HCT116 (cell line): ENCODE measurements at regions not wholly inside any gene's neighbourhood (a gene's known extent, or its start where the extent isn't known, plus 50 kb on each side); places are given as distances from the start of the nearest gene placed in this dataset.

Source experiments
- ATAC-seq: fragments of 200-7000 bp; cut with Tn5 transposase; 2 replicates; pipeline ENCODE4 v1.9.1; 2020; ENCODE audit warnings: mild to moderate bottlenecking, moderate library complexity
- BruUV-seq: library from RNA; stranded (reverse); fragments of 400-500 nt; replicated peaks from 2 replicates; lab custom pipeline; 2021; lab: Mats Ljungman, UMichigan
- CTCF ChIA-PET: fragments of 300-600 bp; sonication (Branson Sonifier 250); formaldehyde crosslinking; loops from one replicate; lab custom pipeline; 2021; ENCODE audit warnings: antibody characterized with exemption; lab: Charles Lee
- POLR2A ChIA-PET: fragments of 300-600, 350-600 bp; sonication (Branson Sonifier 250); formaldehyde crosslinking; loops from one replicate; lab custom pipeline; 2021; ENCODE audit warnings: antibody characterized with exemption; lab: Charles Lee
- RAD21 ChIA-PET, 2 experiments: fragments of 300-600 bp; sonication (Branson Sonifier 250); formaldehyde crosslinking; loops; one replicate each; lab custom pipeline; 2023; ENCODE audit warnings: low total read pairs in 2 of 2; ENCODE audit not compliant: uncharacterized antibody in 2 of 2, unreplicated experiment in 2 of 2, low non-redundant PET in 1 of 2; lab: Charles Lee
- DNase-seq: peaks from one replicate; pipeline ENCODE4 v3.0.0-alpha.2; 2010; ENCODE audit warnings: low read depth, low spot score
- H2AFZ ChIP-seq: fragments of 200-600 bp; shearing (Covaris generic), sonication (generic); 2 replicates; pipeline ENCODE4 v1.6.1; 2017; ENCODE audit warnings: low read depth, mixed run types, mixed read lengths, antibody characterized with exemption, low read length; ENCODE audit not compliant: poor library complexity, severe bottlenecking
- H3K27ac ChIP-seq: 2 replicates; pipeline ENCODE4 v1.5.1; 2012; ENCODE audit warnings: low read depth, low read length
- H3K27me3 ChIP-seq: fragments of 200-600 bp; sonication (generic); 2 replicates; pipeline ENCODE4 v1.6.1; 2016; ENCODE audit warnings: mixed run types, low read length, mixed read lengths; ENCODE audit not compliant: insufficient read depth
- H3K36me3 ChIP-seq, 2 experiments: fragments of 200-500 bp in 1 of 2; fragments of 200-600 bp in 1 of 2; sonication (Bioruptor generic) in 1 of 2; sonication (generic) in 1 of 2; 2 replicates each; pipeline versions ENCODE4 v1.5.1 to v1.6.1; 2014 to 2016; ENCODE audit warnings: low read length in 2 of 2, inconsistent platforms in 1 of 2, mixed read lengths in 1 of 2, mixed run types in 1 of 2; ENCODE audit not compliant: insufficient read depth in 2 of 2, control insufficient read depth in 1 of 2
- H3K4me1 ChIP-seq, 2 experiments: fragments of 200-600 bp in 1 of 2; sonication (generic) in 1 of 2; 2 replicates each; pipeline versions ENCODE4 v1.5.1 to v1.6.1; 2012 to 2017; ENCODE audit warnings: low read length in 2 of 2, inconsistent platforms in 1 of 2, mild to moderate bottlenecking in 1 of 2, mixed read lengths in 1 of 2, mixed run types in 1 of 2, moderate library complexity in 1 of 2; ENCODE audit not compliant: insufficient read depth in 2 of 2, control insufficient read depth in 1 of 2
- H3K4me2 ChIP-seq: fragments of 200-600 bp; sonication (generic); 2 replicates; pipeline ENCODE4 v1.6.1; 2017; ENCODE audit warnings: mixed run types, low read length, mixed read lengths
- H3K4me3 ChIP-seq, 2 experiments: fragments of 200-600 bp in 1 of 2; sonication (generic) in 1 of 2; replicated peaks in 1 of 2; 2 replicates each; pipeline ENCODE4 v1.5.1; 2011 to 2016; ENCODE audit warnings: low read length in 2 of 2, control low read depth in 1 of 2, low read depth in 1 of 2, mild to moderate bottlenecking in 1 of 2, mixed read lengths in 1 of 2, mixed run types in 1 of 2
- H3K79me2 ChIP-seq: fragments of 200-600 bp; sonication (generic); 2 replicates; pipeline ENCODE4 v1.6.1; 2017; ENCODE audit warnings: mild to moderate bottlenecking, mixed run types, low read length, moderate library complexity, mixed read lengths; ENCODE audit not compliant: insufficient read depth
- H3K9ac ChIP-seq: fragments of 200-600 bp; sonication (generic); 2 replicates; pipeline ENCODE4 v1.6.1; 2016; ENCODE audit warnings: low read length, mixed read lengths
- H3K9me2 ChIP-seq: fragments of 200-600 bp; sonication (generic), shearing (Covaris generic); 2 replicates; pipeline ENCODE4 v1.6.1; 2017; ENCODE audit warnings: mixed run types, mild to moderate bottlenecking, moderate library complexity; ENCODE audit not compliant: insufficient read depth
- H3K9me3 ChIP-seq, 2 experiments: fragments of 200-500 bp in 1 of 2; fragments of 200-600 bp in 1 of 2; sonication (Bioruptor generic) in 1 of 2; sonication (generic) in 1 of 2; 2 replicates each; pipeline ENCODE4 v1.6.1; 2014 to 2017; ENCODE audit warnings: low read length in 2 of 2, mixed read lengths in 2 of 2, inconsistent platforms in 1 of 2, low read depth in 1 of 2, mild to moderate bottlenecking in 1 of 2, mixed run types in 1 of 2, moderate library complexity in 1 of 2; ENCODE audit not compliant: control insufficient read depth in 1 of 2, insufficient read depth in 1 of 2
- H4K20me1 ChIP-seq: fragments of 200-600 bp; sonication (generic), shearing (Covaris generic); 2 replicates; pipeline ENCODE4 v1.6.1; 2017; ENCODE audit warnings: mixed run types, mild to moderate bottlenecking, moderate library complexity; ENCODE audit not compliant: insufficient read depth
- ATF3 ChIP-seq: IDR thresholded peaks from 2 replicates; pipeline ENCODE4 v1.6.1; 2012
- CBX3 ChIP-seq: IDR thresholded peaks from 2 replicates; pipeline ENCODE4 v1.6.1; 2012; ENCODE audit warnings: low read depth
- CTCF ChIP-seq, 3 experiments: fragments of 200-600 bp in 1 of 3; sonication (generic) in 1 of 3; IDR thresholded peaks in 2 of 3; conservative IDR thresholded peaks in 1 of 3; 2 replicates each; pipeline ENCODE4 v1.5.1; 2012 to 2017; ENCODE audit warnings: low read depth in 2 of 3, low read length in 2 of 3, antibody characterized with exemption in 1 of 3, borderline replicate concordance in 1 of 3, control low read depth in 1 of 3, mild to moderate bottlenecking in 1 of 3, mixed read lengths in 1 of 3, mixed run types in 1 of 3, moderate library complexity in 1 of 3; ENCODE audit not compliant: insufficient read depth in 1 of 3
- EZH2phosphoT487 ChIP-seq: fragments of 200-600 bp; IDR thresholded peaks from 2 replicates; pipeline ENCODE4 v1.6.1; 2018; ENCODE audit warnings: antibody characterized with exemption, borderline replicate concordance
- FOSL1 ChIP-seq: IDR thresholded peaks from 2 replicates; pipeline ENCODE4 v1.6.1; 2012; ENCODE audit warnings: low read depth
- MAX ChIP-seq: IDR thresholded peaks from 2 replicates; pipeline ENCODE4 v1.6.1; 2012
- RAD21 ChIP-seq: IDR thresholded peaks from 2 replicates; pipeline ENCODE4 v1.6.1; 2012; ENCODE audit warnings: low read depth, mild to moderate bottlenecking
- SIN3A ChIP-seq: IDR thresholded peaks from 2 replicates; pipeline ENCODE4 v1.6.1; 2012; ENCODE audit warnings: low read depth
- SP1 ChIP-seq: IDR thresholded peaks from 2 replicates; pipeline ENCODE4 v1.6.1; 2012; ENCODE audit warnings: low read depth
- ZFX ChIP-seq: fragments of 450-650 bp; IDR thresholded peaks from 2 replicates; pipeline ENCODE4 v1.6.1; 2017
- intact Hi-C: fragments of 100-400 bp; cut with micrococcal nuclease; formaldehyde crosslinking; loops from 2 replicates; pipeline ENCODE4 v1.10.0; 2022

- POLR2A ChIA-PET: no interaction called here
- CTCF ChIA-PET: no interaction called here
- RAD21 ChIA-PET: no interaction called here
Observed at GRCh38 chr18:24582771-24583170, 122.3 kb downstream of the HRH4 start.

More at GRCh38 chr18:24582771-24583170, 122.3 kb downstream of the HRH4 start:
- Histone ChIP-seq H3K27ac (no peak overlapping the region), H3K4me2 (no peak overlapping the region), H3K9ac (no peak overlapping the region), H3K4me1 (no peaks in the 10 kb centered on the region), H3K4me3 (no peak overlapping the region), H3K79me2 (no peaks in the 10 kb centered on the region), H3K9me3 (no peaks in the 10 kb centered on the region), H3K36me3 (no peaks in the 10 kb centered on the region), H3K27me3 (peaks cover 47% of the 10 kb centered on the region), H2AFZ (no peak overlapping the region), H4K20me1 (no peaks in the 10 kb centered on the region), H3K9me2 (no peaks in the 10 kb centered on the region)
- intact Hi-C loops: no loop called here
- ATAC-seq (no peak), DNase-seq (no peak)
- TF ChIP-seq SIN3A: no peak
- TF ChIP-seq FOSL1: no peak
- TF ChIP-seq CTCF (IDR thresholded peaks at IDR 0.05 in 2 of 3, conservative IDR thresholded peaks at IDR 0.05 in 1 of 3; ENCODE audit: borderline replicate concordance in 1 of 3, insufficient read depth in 1 of 3, low read depth in 2 of 3, low read length in 2 of 3): no peak
- no peak for TF ChIP-seq RAD21
- TF ChIP-seq SP1: no peak
- TF ChIP-seq ZFX: no peak
- TF ChIP-seq MAX: no peak
- TF ChIP-seq ATF3: no peak
- no peak for TF ChIP-seq EZH2phosphoT487
- TF ChIP-seq CBX3: no peak
- no TSS peak for BruUV-seq
